ENCODE measurements at regions not wholly inside any gene's neighbourhood (a gene's known extent, or its start where the extent isn't known, plus 50 kb on each side); places are given as distances from the start of the nearest gene placed in this dataset.

DNA sequence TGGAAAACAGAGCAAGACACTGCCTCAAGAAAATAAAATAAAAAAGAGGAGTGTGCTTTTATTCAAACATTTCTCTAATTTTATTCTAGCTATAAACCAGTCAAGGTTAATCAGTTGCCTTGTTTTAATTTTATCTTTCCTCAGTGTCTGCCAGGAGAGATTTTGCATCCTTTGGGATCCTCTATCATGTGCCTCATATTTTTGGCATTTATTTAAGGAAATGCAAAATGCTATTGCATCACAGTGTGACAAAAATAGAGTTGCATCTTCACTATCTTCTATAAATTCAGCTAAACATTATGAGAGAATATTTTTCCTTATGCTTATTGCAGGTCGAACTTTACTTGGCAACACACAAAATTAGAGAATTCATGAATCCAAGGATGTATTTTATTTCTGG lies 639.0 kb upstream of the KLF12 start:
- Histone ChIP-seq H3K36me3 (replicated peaks; ENCODE audit: insufficient read depth, low read length) (no peaks in the 10 kb centered on the region), H3K79me2 (ENCODE audit: low read length) (no peaks in the 10 kb centered on the region), H3K9ac (ENCODE audit: low read length) (no peak overlapping the region), H3K27me3 (replicated peaks; ENCODE audit: insufficient read depth, low read length) (no peaks in the 10 kb centered on the region), H3K27ac (ENCODE audit: low read length) (no peak overlapping the region), H4K20me1 (ENCODE audit: insufficient read depth, low read length) (no peaks in the 10 kb centered on the region), H2AFZ (ENCODE audit: low read length) (no peak overlapping the region), H3K4me1 (ENCODE audit: low read length) (no peaks in the 10 kb centered on the region), H3K9me3 (replicated peaks; ENCODE audit: insufficient read depth, low read length) (no peaks in the 10 kb centered on the region), H3K4me3 (ENCODE audit: low read length) (no peak overlapping the region), H3K9me2 (replicated peaks; ENCODE audit: insufficient read depth, low read length) (no peaks in the 10 kb centered on the region), H3F3A (ENCODE audit: insufficient read depth, low read length) (no peaks in the 10 kb centered on the region), H3K4me2 (ENCODE audit: low read depth, low read length) (no peak overlapping the region)
- DNase-seq, result no peak
- TF ChIP-seq, protein P1, sequence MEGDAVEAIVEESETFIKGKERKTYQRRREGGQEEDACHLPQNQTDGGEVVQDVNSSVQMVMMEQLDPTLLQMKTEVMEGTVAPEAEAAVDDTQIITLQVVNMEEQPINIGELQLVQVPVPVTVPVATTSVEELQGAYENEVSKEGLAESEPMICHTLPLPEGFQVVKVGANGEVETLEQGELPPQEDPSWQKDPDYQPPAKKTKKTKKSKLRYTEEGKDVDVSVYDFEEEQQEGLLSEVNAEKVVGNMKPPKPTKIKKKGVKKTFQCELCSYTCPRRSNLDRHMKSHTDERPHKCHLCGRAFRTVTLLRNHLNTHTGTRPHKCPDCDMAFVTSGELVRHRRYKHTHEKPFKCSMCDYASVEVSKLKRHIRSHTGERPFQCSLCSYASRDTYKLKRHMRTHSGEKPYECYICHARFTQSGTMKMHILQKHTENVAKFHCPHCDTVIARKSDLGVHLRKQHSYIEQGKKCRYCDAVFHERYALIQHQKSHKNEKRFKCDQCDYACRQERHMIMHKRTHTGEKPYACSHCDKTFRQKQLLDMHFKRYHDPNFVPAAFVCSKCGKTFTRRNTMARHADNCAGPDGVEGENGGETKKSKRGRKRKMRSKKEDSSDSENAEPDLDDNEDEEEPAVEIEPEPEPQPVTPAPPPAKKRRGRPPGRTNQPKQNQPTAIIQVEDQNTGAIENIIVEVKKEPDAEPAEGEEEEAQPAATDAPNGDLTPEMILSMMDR (IDR thresholded peaks at IDR 0.05; ENCODE audit: low read length), result no peak
- TF ChIP-seq EZH2phosphoT487 (IDR thresholded peaks at IDR 0.05; ENCODE audit: low read length) (no peak), EZH2 (optimal IDR thresholded peaks at IDR 0.05; ENCODE audit: low read depth, low read length) (no peak)

DNA sequence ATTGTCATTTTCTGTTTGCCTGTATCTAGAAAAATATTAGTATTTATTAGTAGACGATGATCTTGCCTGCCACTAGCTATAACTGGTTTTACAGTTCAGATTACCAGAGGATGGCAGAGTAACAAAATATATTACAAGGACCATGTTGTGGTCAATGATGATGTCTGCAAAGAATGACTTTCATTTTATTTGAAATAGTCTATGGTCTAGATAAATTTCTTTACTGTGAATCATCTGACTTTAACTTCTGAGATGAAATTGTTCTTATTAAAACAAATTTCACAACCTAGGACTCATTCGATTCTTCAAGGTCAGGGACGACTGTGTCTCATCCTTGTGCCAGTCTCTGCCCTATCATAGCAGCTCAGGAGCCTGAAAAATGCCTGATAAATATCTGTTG lies 637.8 kb upstream of the KLF12 start:
- no peaks in the 10 kb centered on the region for H3K9me3 ChIP-seq (replicated peaks; ENCODE audit: insufficient read depth, low read length)
- H3K36me3 ChIP-seq (replicated peaks; ENCODE audit: insufficient read depth, low read length), result no peaks in the 10 kb centered on the region
- H4K20me1 ChIP-seq (ENCODE audit: insufficient read depth, low read length), result no peaks in the 10 kb centered on the region
- TF ChIP-seq EZH2 (optimal IDR thresholded peaks at IDR 0.05; ENCODE audit: low read depth, low read length) (no peak), EZH2phosphoT487 (IDR thresholded peaks at IDR 0.05; ENCODE audit: low read length) (no peak)
- TF ChIP-seq, protein P1 (IDR thresholded peaks at IDR 0.05; ENCODE audit: low read length), result no peak
- no peaks in the 10 kb centered on the region for H3K79me2 ChIP-seq (ENCODE audit: low read length)
- no peaks in the 10 kb centered on the region for H3K27me3 ChIP-seq (replicated peaks; ENCODE audit: insufficient read depth, low read length)
- no peaks in the 10 kb centered on the region for H3F3A ChIP-seq (ENCODE audit: insufficient read depth, low read length)
- no peak overlapping the region for H3K27ac ChIP-seq (ENCODE audit: low read length)
- DNase-seq, result no peak
- H3K4me1 ChIP-seq (ENCODE audit: low read length), result no peaks in the 10 kb centered on the region
- H3K9ac ChIP-seq (ENCODE audit: low read length), result no peak overlapping the region
- no peak overlapping the region for H3K4me3 ChIP-seq (ENCODE audit: low read length)
- H2AFZ ChIP-seq (ENCODE audit: low read length), result no peak overlapping the region
- H3K4me2 ChIP-seq (ENCODE audit: low read depth, low read length), result no peak overlapping the region
- H3K9me2 ChIP-seq (replicated peaks; ENCODE audit: insufficient read depth, low read length), result no peaks in the 10 kb centered on the region

DNA sequence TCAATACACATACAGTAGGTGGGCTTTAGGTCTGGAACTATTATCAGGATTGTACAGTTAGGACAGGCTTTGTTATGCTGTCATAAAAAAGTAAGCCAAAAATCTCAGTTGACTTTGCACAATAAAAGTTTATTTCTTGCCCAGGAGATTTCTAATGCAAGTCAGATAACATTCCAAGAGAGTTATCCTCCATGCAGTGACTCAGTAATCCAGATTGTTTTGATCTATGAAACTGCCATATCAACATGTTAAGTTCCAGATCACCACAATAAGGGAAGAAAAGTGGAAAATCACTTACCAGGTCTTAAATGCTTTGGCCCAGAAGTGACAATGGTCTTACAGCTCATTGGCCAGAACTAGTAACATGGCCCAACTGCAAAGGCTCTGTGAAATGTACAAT lies 636.2 kb upstream of the KLF12 start:
- TF ChIP-seq EZH2 (optimal IDR thresholded peaks at IDR 0.05; ENCODE audit: low read depth, low read length) (no peak), EZH2phosphoT487 (IDR thresholded peaks at IDR 0.05; ENCODE audit: low read length) (no peak)
- TF ChIP-seq, protein P1 (IDR thresholded peaks at IDR 0.05; ENCODE audit: low read length), result no peak
- Histone ChIP-seq H3K9me3 (replicated peaks; ENCODE audit: insufficient read depth, low read length) (no peaks in the 10 kb centered on the region), H3K9ac (ENCODE audit: low read length) (no peak overlapping the region), H3K79me2 (ENCODE audit: low read length) (no peaks in the 10 kb centered on the region), H3K36me3 (replicated peaks; ENCODE audit: insufficient read depth, low read length) (no peaks in the 10 kb centered on the region), H2AFZ (ENCODE audit: low read length) (no peak overlapping the region), H3K27ac (ENCODE audit: low read length) (no peak overlapping the region), H3K4me1 (ENCODE audit: low read length) (no peaks in the 10 kb centered on the region), H3K27me3 (replicated peaks; ENCODE audit: insufficient read depth, low read length) (no peaks in the 10 kb centered on the region), H3K4me3 (ENCODE audit: low read length) (no peak overlapping the region), H4K20me1 (ENCODE audit: insufficient read depth, low read length) (no peaks in the 10 kb centered on the region), H3F3A (ENCODE audit: insufficient read depth, low read length) (no peaks in the 10 kb centered on the region), H3K4me2 (ENCODE audit: low read depth, low read length) (no peak overlapping the region), H3K9me2 (replicated peaks; ENCODE audit: insufficient read depth, low read length) (no peaks in the 10 kb centered on the region)
- no peak for DNase-seq
